Lower lobe of right lung (tissue), 2 donors: ENCODE measurements at regions not wholly inside any gene's neighbourhood (a gene's known extent, or its start where the extent isn't known, plus 50 kb on each side); places are given as distances from the start of the nearest gene placed in this dataset.

ENCODE experiments used
- ATAC-seq, 2 donors: fragments of 200-7000 bp; cut with Tn5 transposase; one replicate each; pipeline ENCODE4 v1.9.1; 2020 to 2022; ENCODE audit warnings: mild to moderate bottlenecking in 2 of 2, moderate library complexity in 2 of 2
- DNase-seq: peaks from one replicate; pipeline ENCODE4 v3.0.0-alpha.2; 2020
- H3K27ac ChIP-seq: fragments of 200-600 bp; one replicate; pipeline ENCODE4 v1.8.0; 2022
- H3K27me3 ChIP-seq: fragments of 200-600 bp; one replicate; pipeline ENCODE4 v1.8.0; 2022; ENCODE audit warnings: low read depth
- H3K36me3 ChIP-seq: fragments of 200-600 bp; one replicate; pipeline ENCODE4 v1.8.0; 2022; ENCODE audit warnings: mild to moderate bottlenecking
- H3K4me1 ChIP-seq: fragments of 200-600 bp; one replicate; pipeline ENCODE4 v1.8.0; 2022
- H3K4me3 ChIP-seq: fragments of 200-600 bp; one replicate; pipeline ENCODE4 v1.8.0; 2022; ENCODE audit warnings: mild to moderate bottlenecking
- H3K9me3 ChIP-seq: fragments of 200-600 bp; one replicate; pipeline ENCODE4 v1.8.0; 2022
- intact Hi-C: fragments of 100-400 bp; cut with DNase I; formaldehyde crosslinking; loops from one replicate; pipeline ENCODE4 v1.11.0; 2022
- TF ChIP-seq, protein P1 (sequence below): fragments of 200-600 bp; IDR thresholded peaks from one replicate; pipeline ENCODE4 v1.8.0; 2022; ENCODE audit warnings: antibody characterized with exemption, mild to moderate bottlenecking
- donor health status: DM: no; HTN: yes; CAD: no; lungs with severe emphysema.

DNA sequence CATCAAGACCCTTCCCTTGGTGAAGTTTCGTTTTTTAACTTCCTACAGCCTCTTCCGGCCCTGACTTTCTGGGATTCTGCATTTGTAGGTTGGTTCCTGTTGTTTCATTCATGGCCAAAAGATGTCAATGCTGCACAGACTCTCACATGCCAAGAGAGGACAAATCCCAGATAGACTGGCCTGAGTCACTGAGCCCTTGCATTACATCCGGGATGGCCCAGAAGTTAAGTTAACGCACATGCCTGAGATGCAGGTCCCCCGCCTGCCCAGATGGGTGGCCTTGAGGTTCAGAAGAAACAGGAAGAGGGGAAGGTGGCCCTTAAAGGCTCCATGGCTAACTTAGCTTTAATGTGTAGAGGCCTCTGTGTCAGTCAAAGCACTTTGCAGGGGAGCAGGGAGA, 51.6 kb upstream of the SRGAP3 start:
- H3K36me3 ChIP-seq = no peaks in the 10 kb centered on the region
- DNase-seq (no peak), ATAC-seq (no peak)
- intact Hi-C loops = loop anchor here (5.0 kb wide), 1 partner anchor 319 kb away; no protein-coding TSS in a partner anchor
- H3K27me3 ChIP-seq = no peaks in the 10 kb centered on the region
- peaks cover 9% of the 10 kb centered on the region for H3K4me1 ChIP-seq
- H3K27ac ChIP-seq = no peak overlapping the region
- no peak overlapping the region for H3K4me3 ChIP-seq
- TF ChIP-seq, protein P1, sequence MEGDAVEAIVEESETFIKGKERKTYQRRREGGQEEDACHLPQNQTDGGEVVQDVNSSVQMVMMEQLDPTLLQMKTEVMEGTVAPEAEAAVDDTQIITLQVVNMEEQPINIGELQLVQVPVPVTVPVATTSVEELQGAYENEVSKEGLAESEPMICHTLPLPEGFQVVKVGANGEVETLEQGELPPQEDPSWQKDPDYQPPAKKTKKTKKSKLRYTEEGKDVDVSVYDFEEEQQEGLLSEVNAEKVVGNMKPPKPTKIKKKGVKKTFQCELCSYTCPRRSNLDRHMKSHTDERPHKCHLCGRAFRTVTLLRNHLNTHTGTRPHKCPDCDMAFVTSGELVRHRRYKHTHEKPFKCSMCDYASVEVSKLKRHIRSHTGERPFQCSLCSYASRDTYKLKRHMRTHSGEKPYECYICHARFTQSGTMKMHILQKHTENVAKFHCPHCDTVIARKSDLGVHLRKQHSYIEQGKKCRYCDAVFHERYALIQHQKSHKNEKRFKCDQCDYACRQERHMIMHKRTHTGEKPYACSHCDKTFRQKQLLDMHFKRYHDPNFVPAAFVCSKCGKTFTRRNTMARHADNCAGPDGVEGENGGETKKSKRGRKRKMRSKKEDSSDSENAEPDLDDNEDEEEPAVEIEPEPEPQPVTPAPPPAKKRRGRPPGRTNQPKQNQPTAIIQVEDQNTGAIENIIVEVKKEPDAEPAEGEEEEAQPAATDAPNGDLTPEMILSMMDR = no peak
- no peaks in the 10 kb centered on the region for H3K9me3 ChIP-seq

DNA sequence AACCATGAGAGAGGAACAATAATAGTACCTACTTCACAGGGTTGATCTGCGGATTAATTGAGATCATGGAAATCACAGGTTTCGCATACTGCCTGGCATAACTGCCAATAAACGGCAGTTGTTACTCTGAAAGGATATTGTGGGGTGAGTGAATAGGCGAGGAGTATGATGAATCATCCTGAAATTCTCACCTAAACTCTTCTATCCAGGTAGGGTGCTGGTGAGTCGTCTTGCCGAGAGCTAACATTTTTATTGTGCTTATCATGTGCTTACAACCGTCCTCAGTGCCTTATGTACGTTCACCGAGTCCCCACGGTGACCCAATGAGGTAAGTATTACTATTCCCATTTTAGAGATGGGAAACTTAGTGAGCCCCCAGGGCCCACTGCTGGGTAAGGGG, 52.4 kb upstream of the SRGAP3 start:
- DNase-seq (no peak), ATAC-seq (no peak)
- no peak overlapping the region for H3K27ac ChIP-seq
- H3K4me1 ChIP-seq = peaks cover 9% of the 10 kb centered on the region
- no peak overlapping the region for H3K4me3 ChIP-seq
- H3K36me3 ChIP-seq = no peaks in the 10 kb centered on the region
- H3K27me3 ChIP-seq = no peaks in the 10 kb centered on the region
- no peaks in the 10 kb centered on the region for H3K9me3 ChIP-seq
- intact Hi-C loops = loop anchor here (5.0 kb wide), 1 partner anchor 319 kb away; no protein-coding TSS in a partner anchor
- TF ChIP-seq, protein P1 = no peak

DNA sequence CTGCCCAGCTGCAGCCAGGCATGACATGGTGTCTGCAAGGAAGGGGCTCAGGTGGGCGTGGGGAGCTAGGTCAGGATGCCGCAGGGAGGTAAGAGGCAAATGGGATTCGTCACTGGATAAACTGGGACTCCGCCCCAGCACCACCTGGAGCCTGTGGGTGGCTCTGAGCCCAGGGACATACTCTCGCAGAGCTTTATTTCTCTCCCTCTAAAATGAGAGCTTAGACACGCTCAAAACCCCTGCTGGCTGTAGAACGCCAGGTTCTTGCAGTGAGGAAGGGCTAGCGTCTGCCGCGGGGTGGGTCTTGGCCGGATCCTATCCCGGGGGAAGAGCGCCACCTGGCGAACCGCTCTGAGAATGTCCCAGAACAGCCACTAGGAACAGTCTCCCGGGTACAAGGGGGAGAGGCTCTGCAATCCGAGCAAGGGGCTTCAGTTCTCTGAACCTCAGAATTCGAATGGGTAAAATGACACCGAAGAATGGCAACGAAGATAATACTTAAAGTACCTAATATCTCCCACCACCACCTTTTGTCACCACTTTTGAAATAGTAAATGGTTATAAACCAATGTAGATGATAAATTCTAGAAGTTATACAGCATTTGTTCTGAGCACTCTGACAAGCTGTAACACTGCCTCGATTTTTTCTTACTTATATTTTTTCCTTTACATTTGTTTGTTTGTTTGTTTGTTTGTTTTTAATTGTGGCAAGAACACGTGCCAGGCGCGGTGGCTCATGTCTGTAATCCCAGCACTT, 53.2 kb upstream of the SRGAP3 start:
- H3K9me3 ChIP-seq = no peaks in the 10 kb centered on the region
- DNase-seq (peak; percentile 82), ATAC-seq (peak; percentile 94 to 97)
- TF ChIP-seq, protein P1 = peak; percentile 85
- intact Hi-C loops = loop anchor here (5.0 kb wide), 1 partner anchor 320 kb away; no protein-coding TSS in a partner anchor
- H3K27ac ChIP-seq = no peak overlapping the region
- H3K4me3 ChIP-seq = peak overlapping the region; percentile 22
- H3K36me3 ChIP-seq = no peaks in the 10 kb centered on the region
- H3K27me3 ChIP-seq = no peaks in the 10 kb centered on the region
- peaks cover 9% of the 10 kb centered on the region for H3K4me1 ChIP-seq

DNA sequence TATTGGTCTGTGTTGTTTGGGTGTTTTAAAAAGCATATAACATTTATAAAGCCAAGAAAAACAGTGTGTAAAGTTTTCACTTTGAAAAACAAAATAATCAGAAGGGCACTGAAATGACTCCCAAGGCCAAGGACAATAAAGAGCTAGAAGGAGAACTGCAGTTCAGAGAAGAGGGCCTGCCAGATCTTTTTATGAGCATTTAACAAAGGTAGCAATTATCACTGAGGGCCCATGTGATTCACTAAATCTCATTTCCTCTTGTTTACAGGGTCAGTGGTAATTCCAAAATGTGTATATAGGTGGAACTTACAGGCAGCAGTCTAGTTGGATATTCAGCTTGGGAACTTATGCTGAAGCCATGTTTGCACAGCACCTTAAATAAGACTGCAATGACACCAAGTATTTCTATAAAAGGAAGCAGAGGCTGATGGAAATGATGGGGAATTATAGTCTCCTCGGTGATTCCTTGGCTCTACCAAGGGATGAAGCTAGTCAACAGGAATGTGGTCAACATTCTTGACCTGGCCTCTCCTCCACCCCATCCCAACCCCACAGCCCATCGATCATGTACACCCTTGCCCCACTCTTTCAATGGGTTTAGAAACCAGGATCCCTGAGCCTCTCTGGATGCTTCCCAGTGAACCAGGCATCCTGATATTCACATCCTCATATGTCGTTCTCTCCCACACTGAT, 54.4 kb upstream of the THUMPD3 start:
- intact Hi-C loops = no loop called here
- no peaks in the 10 kb centered on the region for H3K9me3 ChIP-seq
- TF ChIP-seq, protein P1 = no peak

DNA sequence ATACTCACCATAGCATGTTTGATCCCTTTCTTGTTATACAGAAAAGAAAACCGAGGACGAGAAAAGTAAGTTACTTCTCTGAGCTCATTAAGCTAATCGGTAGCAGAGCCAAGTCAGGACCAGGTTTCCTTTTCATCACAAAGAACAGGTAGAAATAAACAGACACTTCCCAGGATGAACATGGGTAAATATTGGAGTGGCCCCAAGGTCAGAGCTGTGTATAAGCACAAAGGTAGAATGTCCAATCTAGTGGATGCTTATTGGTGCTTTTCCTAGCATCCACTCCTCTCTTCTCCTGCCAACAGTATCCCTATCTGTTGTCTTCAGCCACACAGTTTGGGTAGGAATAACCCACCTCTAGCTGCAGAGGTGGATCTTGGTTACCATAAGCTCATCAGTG, 52.8 kb upstream of the THUMPD3 start:
- no peaks in the 10 kb centered on the region for H3K36me3 ChIP-seq
- no peaks in the 10 kb centered on the region for H3K9me3 ChIP-seq
- no peak for DNase-seq
- TF ChIP-seq, protein P1 = no peak
- no peaks in the 10 kb centered on the region for H3K27me3 ChIP-seq
- no peak overlapping the region for H3K4me3 ChIP-seq
- H3K4me1 ChIP-seq = no peaks in the 10 kb centered on the region
- H3K27ac ChIP-seq = no peak overlapping the region
- ATAC-seq = no peak
- intact Hi-C loops = no loop called here

More for the DNA sequence above, 54.4 kb upstream of the THUMPD3 start:
- Histone ChIP-seq H3K36me3 (no peaks in the 10 kb centered on the region), H3K27ac (no peak overlapping the region), H3K4me3 (no peak overlapping the region), H3K4me1 (no peaks in the 10 kb centered on the region), H3K27me3 (no peaks in the 10 kb centered on the region)
- no peak for DNase-seq
- no peak for ATAC-seq
